ENCODE measurements at regions not wholly inside any gene's neighbourhood (a gene's known extent, or its start where the extent isn't known, plus 50 kb on each side); places are given as distances from the start of the nearest gene placed in this dataset.

DNA sequence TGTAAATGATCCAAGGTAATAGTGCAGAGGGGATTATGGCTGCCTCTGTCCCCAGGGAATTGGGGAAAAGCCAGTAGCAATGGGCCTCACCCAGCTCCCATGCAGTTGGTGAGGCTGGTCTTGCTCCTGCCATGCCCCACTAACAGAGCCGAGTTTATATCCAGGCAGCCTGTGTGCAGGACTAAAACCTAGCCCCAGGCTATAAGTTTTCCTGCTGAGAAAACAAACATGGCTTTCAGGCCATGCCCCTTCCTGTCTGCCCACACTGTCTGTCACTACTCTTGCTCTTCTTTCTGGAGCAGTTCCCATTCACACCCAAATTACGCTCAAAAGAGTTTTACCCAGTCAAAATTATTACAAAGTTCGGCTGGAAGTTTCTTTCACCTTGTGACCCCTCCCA lies 73.5 kb upstream of the SPATA16 start:
- TF ChIP-seq POLR2A (IDR thresholded peaks at IDR 0.05; ENCODE audit: low read length), result no peak
- no peak for TF ChIP-seq GATA1 (IDR thresholded peaks at IDR 0.05; ENCODE audit: low read depth, low read length)
